G401.6 (cell line): ENCODE measurements at regions not wholly inside any gene's neighbourhood (a gene's known extent, or its start where the extent isn't known, plus 50 kb on each side); places are given as distances from the start of the nearest gene placed in this dataset.

Experiments used
- FAIRE-seq: peaks from 2 replicates; lab custom pipeline; 2012; peaks lifted over from hg19 to GRCh38; lab: Jason Lieb, UNC

- FAIRE-seq = no peak
Observed at GRCh38 chr16:51577621-51578303, 426.7 kb upstream of the SALL1 start.

- no peak for FAIRE-seq
Observed at GRCh38 chr16:51576498-51577195, 425.6 kb upstream of the SALL1 start.

- no peak for FAIRE-seq
Observed at GRCh38 chr16:51573191-51573590, 422.1 kb upstream of the SALL1 start.

DNA sequence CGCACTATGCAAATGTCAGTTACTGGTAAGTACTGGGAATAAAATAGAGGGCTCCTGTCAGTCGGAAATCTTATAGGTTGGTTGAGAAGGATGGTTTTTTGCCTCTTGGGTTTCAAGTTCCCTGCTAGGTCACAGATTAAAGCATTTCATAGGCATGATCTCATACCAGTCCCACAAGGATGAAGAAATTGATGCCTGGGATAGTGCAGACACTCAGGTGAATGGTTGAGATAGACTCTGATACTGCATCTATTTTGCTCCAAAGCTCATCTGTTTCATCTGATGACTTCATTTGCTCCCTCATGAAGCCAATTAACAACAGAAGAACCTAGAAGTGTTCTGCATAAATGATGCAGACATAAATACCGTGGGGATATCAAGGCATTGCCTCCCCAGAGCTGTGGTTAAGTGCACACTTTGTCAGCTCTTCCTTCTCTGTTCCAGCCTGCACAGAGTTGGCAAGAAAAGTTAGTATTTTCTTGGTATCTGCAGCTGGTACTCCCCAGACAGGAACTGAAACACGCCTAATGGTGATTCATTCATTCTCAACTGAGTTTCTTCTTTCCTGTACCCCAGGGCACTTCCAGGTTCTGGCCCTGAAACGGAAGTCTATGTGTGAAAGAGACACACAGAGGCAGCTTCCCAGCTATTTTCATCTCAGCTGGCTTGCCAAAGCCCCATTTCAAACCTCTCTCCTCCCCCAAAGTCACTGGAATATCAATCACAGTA lies 418.3 kb upstream of the SALL1 start:
- no peak for FAIRE-seq

GRCh38 chr16:51567911-51568310 lies 416.8 kb upstream of the SALL1 start:
- FAIRE-seq = no peak

DNA sequence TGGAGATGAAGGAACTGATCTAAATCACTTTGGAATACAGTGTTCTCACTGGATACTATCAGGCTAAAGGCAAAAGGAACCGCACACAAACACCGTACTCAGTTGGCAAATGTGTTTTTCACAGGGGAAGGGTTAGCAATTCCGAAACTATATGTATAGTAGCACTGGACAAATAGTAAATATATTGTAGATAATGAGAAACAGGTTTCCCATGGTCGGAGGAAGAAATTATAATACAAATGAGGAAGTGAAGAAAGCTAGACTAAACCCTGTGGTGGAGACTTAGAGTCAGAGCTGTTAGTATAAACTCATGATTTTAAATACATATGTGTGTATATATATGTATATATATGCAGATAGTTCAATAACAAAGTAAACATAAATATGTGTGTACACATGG lies 414.1 kb upstream of the SALL1 start:
- no peak for FAIRE-seq

DNA sequence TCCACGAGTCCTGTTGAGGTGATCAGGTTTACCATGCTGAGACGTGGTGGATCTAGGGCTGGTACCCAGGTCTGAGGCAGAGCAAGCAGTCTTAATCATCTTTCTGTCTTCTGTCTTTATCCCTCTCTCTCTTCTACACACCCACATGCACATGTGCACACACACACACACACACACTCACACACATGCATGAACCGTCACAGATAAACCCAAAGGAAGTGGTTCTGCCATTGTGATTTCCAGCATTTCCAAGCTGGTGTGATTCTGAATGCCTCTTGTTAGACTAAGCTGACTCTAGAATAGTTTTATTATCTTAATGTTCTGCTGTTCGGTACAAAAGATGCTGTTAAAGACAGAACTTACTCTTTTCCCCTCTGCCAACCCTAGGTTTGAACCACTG lies 411.8 kb upstream of the SALL1 start:
- no peak for FAIRE-seq

DNA sequence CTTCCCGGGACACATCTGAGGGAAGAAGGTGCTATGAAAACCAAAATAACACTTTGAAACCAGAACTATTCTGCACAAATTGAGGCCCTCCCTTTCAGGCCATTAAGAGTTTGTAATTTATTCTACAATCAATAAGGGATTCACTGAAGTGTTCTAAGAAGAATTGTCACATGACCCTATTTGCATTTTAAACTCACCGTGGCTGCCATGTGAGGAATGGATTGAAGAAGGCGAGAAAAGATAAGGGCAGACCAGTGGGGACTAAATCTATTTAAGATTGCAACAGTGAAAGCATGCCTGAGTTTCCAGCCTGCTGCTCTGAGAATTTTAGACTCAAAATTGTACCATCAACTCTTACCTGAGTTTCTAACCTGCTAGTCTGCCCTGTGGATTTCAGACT lies 408.8 kb upstream of the SALL1 start:
- FAIRE-seq = no peak

DNA sequence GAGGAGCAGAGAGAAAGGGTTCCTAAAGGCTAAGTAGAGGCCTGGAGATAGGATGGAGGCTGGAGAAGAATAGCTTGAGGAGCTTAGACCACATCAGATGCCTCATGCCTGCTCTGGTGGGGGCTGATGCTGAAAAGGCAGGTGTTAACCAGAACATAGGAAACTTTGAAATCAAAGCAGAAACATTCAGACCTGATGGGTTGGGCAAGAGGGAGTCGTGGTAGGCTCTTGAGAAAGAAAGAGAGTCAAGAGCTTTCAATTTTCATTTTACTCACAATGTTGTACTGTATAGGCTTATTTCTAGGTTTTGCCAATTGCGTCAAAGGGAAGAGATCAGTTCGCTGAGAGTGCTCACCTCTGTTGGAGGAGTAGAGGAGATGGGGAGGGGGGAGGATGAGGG lies 406.6 kb upstream of the SALL1 start:
- FAIRE-seq = no peak

DNA sequence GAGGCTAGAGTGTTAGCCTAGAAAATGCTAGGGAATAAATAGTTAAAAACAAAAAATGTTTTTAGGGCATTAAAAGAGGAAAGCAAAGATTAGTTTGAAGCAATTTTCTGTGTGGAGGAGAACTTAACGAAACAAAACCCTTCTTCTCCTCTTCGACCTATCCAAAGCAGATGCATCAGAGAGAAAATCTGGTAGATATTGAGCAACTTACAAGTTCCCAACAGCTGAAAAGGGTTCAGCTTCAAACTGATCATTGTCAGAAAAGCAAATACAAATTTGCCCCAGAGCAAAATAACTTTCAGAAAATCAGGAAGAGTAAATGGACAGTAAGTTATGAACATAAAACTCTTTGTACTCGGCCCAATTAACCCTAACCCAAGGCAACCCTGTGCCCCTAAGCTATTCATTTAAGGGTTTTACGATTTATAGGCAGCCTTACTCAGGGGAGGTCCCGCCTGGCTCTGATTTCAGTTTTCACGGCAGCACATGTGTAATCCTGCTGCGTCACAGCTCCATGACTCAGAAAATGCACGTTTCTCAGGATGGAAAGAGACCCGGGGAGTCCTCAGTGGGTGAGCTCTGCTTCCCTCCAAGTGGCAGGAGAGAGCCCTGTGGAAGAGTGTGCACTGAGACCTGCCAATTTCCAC lies 405.7 kb upstream of the SALL1 start:
- FAIRE-seq = no peak

DNA sequence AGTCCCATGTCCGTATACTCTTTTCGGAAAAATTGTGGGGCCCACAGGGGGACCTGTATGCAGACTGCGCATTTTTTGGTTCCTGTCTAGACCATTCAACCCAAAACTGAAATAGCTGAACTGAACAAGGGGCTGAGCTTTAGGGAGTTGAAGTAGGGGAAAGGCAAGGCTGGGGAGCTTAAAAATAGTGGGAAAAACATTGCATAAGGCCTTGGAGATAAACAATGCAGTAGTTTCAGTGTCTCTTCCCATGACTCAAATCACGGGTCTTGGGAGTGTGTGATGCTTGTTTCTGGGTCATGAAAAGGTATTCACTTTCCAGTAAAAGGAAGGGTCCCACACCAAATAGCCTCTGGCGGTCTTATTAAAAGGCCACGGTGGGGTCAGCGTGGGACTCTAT lies 402.8 kb upstream of the SALL1 start:
- no peak for FAIRE-seq

DNA sequence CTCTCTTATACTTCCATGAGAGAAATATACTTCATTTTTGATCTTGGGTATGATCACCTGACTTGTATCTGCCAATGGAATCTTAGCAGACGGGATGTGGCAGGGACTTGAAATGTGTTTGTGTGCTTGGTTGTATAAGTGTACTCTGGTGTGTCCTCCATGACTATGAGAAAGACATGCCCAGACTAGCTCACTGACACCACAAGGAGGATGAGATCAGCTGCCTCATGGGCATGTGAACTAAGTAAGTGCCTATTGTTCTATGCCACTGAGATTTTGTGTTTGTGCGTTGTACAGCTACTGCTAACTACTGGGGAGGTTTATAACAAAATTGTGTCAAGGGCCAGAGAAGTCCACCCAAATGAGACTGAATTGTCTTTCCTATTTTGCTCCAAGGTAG lies 402.2 kb upstream of the SALL1 start:
- no peak for FAIRE-seq

DNA sequence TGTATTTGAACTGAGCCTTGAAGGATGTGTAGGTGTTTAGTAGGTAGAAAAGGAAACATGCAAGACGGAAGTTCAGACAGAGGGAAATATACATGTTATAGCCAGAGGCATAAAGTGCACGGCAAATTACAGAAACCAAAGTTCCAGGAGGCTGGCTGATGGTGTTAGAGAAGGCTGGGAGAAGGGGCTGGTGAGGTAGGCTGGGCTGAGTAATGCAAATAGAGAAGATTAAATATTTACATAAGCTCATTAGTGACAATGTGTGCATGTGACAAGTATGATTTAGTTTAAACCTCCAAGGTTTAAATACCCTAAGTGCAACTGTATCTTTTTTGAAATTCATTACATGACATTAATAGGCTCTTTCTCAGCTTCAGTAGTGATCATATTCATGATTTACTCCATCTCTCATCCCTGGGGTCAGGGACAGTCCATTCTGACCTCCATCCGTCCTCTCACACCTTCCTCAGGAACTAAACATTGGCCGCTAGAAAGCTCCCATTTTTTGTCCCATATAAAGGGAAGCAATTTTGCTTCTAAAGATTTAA lies 399.8 kb upstream of the SALL1 start:
- no peak for FAIRE-seq

DNA sequence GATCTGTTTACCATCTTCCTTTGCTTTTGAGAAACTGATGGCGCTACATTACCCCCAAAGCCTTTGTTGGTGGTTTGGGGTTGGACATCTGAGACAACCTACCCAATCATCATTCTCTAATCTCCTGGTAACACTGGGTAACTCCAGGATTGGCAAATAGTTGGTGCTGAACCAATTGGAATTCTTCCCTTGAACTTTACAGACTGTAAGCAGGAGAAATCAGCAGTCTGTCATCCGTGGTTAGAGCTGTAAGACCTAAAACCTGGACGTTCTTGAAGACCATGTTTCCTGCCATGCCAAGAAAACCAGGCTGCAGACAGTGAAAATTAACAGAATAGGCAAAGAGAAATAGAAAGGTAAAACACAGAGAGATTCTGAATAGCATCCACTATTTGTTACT lies 398.8 kb upstream of the SALL1 start:
- FAIRE-seq = no peak

GRCh38 chr16:51545951-51546350 lies 394.9 kb upstream of the SALL1 start:
- FAIRE-seq = no peak

DNA sequence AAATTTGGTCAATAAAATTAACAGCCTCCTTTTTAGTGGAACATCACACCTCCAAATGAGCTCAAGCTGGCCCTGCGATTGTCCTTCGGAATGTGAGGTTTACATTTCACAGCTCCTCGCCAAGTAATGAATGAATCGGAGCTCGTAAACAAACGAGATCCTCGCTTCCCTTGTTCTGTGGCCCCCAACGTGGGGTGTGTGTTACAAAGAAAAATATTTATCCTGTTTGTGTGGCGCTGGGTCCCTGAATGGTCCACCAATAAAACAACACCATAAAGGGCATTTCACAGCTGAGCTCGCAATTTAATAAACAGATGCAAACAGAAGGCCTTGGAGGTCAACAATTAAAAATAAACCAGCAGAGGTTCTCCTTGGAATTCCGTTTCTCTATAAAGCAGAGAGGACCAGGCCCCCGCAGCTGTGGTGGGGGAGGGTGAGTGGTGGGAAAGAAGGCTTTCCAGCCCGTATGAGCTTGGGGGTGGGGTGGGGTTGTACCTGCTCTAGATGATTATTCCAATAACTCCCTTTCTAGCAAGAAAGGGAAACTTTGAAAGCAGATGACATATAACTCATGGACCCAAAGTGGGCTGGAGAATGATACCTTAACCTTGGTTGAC lies 393.9 kb upstream of the SALL1 start:
- no peak for FAIRE-seq

GRCh38 chr16:51543971-51544370 lies 392.9 kb upstream of the SALL1 start:
- no peak for FAIRE-seq

GRCh38 chr16:51542981-51543815 lies 392.1 kb upstream of the SALL1 start:
- FAIRE-seq = no peak

- FAIRE-seq = no peak
Observed at GRCh38 chr16:51540259-51540658, 389.2 kb upstream of the SALL1 start.

DNA sequence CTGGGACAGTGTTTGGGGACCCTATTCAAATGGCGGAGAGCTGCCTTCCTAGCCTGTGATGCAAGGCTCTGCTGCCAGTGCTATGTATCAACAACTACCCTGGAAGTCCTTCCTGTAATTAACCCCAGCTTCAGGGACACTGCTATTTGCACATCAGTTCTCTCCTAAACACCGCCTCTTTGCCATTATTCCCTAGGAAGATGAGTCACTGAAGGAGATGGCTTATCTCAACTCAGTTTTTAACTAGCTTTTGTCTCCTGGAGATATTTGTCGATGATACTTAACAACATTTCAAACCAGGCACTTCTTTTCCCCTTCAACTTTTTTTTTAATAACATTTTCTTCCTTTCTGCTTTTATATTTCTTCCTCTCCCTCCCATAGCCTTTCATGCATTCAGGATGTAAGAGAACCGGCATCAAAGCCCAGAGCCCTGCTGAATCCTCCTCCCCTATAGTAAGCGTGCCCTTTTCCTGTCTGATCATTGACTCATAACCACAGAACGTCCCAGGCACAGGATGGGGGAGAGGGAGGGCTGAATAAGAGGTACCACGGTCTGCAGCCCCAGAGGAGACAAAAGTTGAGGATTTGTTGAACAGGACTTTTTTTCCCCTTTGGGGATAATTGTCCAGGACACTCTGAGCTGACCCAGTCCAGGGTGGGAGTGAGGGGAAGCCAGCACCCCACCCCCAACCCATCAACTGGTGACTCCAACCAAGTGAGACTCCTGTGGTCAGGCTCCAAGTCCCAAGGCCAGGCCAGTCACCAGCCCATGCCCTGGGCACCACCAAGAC lies 387.8 kb upstream of the SALL1 start:
- no peak for FAIRE-seq

GRCh38 chr16:51535591-51535990 lies 384.5 kb upstream of the SALL1 start:
- no peak for FAIRE-seq
